ENCODE measurements at regions not wholly inside any gene's neighbourhood (a gene's known extent, or its start where the extent isn't known, plus 50 kb on each side); places are given as distances from the start of the nearest gene placed in this dataset.

GRCh38 chr4:119833611-119834010 is 205.0 kb upstream of the PDE5A start:
- no peak overlapping the region for H3K27ac ChIP-seq
- no peak for DNase-seq (ENCODE audit: low read depth, low spot score)

GRCh38 chr4:119832776-119833175 is 204.2 kb upstream of the PDE5A start:
- H3K27ac ChIP-seq: no peak overlapping the region
- DNase-seq (ENCODE audit: low read depth, low spot score): no peak

- no peak for DNase-seq (ENCODE audit: low read depth, low spot score)
- H3K27ac ChIP-seq: no peak overlapping the region
Observed at GRCh38 chr4:119829326-119829725, 200.7 kb upstream of the PDE5A start.

- no peak overlapping the region for H3K27ac ChIP-seq
- no peak for DNase-seq (ENCODE audit: low read depth, low spot score)
Observed at GRCh38 chr4:119825696-119826095, 197.1 kb upstream of the PDE5A start.

- no peak overlapping the region for H3K27ac ChIP-seq
- DNase-seq (ENCODE audit: low read depth, low spot score): no peak
Observed at GRCh38 chr4:119823891-119824290, 195.3 kb upstream of the PDE5A start.

- no peak for DNase-seq (ENCODE audit: low read depth, low spot score)
- H3K27ac ChIP-seq: no peak overlapping the region
Observed at GRCh38 chr4:119823045-119823444, 194.4 kb upstream of the PDE5A start.

- H3K27ac ChIP-seq: no peak overlapping the region
- no peak for DNase-seq (ENCODE audit: low read depth, low spot score)
Observed at GRCh38 chr4:119816473-119816872, 187.9 kb upstream of the PDE5A start.

- H3K27ac ChIP-seq: no peak overlapping the region
- DNase-seq (ENCODE audit: low read depth, low spot score): no peak
Observed at GRCh38 chr4:119810001-119810400, 181.4 kb upstream of the PDE5A start.

- no peak for DNase-seq (ENCODE audit: low read depth, low spot score)
- no peak overlapping the region for H3K27ac ChIP-seq
Observed at GRCh38 chr4:119804404-119804803, 175.8 kb upstream of the PDE5A start.

GRCh38 chr4:119797238-119797894 is 168.8 kb upstream of the PDE5A start:
- no peak overlapping the region for H3K27ac ChIP-seq
- DNase-seq (ENCODE audit: low read depth, low spot score): no peak

- DNase-seq (ENCODE audit: low read depth, low spot score): no peak
- H3K27ac ChIP-seq: no peak overlapping the region
Observed at GRCh38 chr4:119795986-119796578, 167.5 kb upstream of the PDE5A start.

GRCh38 chr4:119794681-119795080 is 166.1 kb upstream of the PDE5A start:
- DNase-seq (ENCODE audit: low read depth, low spot score): no peak
- no peak overlapping the region for H3K27ac ChIP-seq

- H3K27ac ChIP-seq: no peak overlapping the region
- no peak for DNase-seq (ENCODE audit: low read depth, low spot score)
Observed at GRCh38 chr4:119794113-119794512, 165.5 kb upstream of the PDE5A start.

- no peak for DNase-seq (ENCODE audit: low read depth, low spot score)
- no peak overlapping the region for H3K27ac ChIP-seq
Observed at GRCh38 chr4:119788349-119789266, 160.0 kb upstream of the PDE5A start.

GRCh38 chr4:119785963-119786362 is 157.4 kb upstream of the PDE5A start:
- no peak overlapping the region for H3K27ac ChIP-seq
- DNase-seq (ENCODE audit: low read depth, low spot score): no peak

GRCh38 chr4:119783189-119783983 is 154.8 kb upstream of the PDE5A start:
- H3K27ac ChIP-seq: no peak overlapping the region

GRCh38 chr4:119781044-119781443 is 152.4 kb upstream of the PDE5A start:
- no peak for DNase-seq (ENCODE audit: low read depth, low spot score)
- no peak overlapping the region for H3K27ac ChIP-seq

More at GRCh38 chr4:119783189-119783983, 154.8 kb upstream of the PDE5A start:
- DNase-seq (ENCODE audit: low read depth, low spot score): no peak

GRCh38 chr4:119774840-119775239 is 146.2 kb upstream of the PDE5A start:
- no peak for DNase-seq (ENCODE audit: low read depth, low spot score)
- no peak overlapping the region for H3K27ac ChIP-seq

GRCh38 chr4:119765951-119766350 is 137.3 kb upstream of the PDE5A start:
- no peak for DNase-seq (ENCODE audit: low read depth, low spot score)
- no peak overlapping the region for H3K27ac ChIP-seq

- H3K27ac ChIP-seq: no peak overlapping the region
- no peak for DNase-seq (ENCODE audit: low read depth, low spot score)
Observed at GRCh38 chr4:119765469-119765868, 136.9 kb upstream of the PDE5A start.
